ENCODE measurements at regions not wholly inside any gene's neighbourhood (a gene's known extent, or its start where the extent isn't known, plus 50 kb on each side); places are given as distances from the start of the nearest gene placed in this dataset.

DNA sequence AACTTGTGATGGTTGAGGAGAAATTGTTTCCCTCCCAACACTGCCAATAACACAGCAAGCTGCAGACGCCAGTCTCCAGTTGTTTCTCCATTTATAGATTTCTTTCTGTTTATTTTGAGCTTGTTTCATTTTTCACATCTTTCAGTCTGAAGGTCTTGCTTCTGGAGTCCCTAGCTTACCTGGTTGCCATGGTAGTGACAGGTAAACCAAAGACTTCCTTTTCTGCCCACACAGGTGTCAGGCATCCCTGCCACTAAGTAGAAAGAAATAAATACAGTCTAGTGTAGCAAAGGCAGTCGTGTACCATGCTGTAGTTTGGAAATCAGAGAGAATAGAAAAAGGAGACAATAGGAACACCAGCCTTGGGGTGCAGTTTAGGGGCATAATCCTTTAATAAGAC is 82.8 kb downstream of the MARCHF4 start:
- DNase-seq = no peak
- TF ChIP-seq, protein P1, sequence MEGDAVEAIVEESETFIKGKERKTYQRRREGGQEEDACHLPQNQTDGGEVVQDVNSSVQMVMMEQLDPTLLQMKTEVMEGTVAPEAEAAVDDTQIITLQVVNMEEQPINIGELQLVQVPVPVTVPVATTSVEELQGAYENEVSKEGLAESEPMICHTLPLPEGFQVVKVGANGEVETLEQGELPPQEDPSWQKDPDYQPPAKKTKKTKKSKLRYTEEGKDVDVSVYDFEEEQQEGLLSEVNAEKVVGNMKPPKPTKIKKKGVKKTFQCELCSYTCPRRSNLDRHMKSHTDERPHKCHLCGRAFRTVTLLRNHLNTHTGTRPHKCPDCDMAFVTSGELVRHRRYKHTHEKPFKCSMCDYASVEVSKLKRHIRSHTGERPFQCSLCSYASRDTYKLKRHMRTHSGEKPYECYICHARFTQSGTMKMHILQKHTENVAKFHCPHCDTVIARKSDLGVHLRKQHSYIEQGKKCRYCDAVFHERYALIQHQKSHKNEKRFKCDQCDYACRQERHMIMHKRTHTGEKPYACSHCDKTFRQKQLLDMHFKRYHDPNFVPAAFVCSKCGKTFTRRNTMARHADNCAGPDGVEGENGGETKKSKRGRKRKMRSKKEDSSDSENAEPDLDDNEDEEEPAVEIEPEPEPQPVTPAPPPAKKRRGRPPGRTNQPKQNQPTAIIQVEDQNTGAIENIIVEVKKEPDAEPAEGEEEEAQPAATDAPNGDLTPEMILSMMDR (IDR thresholded peaks at IDR 0.05) = no peak
- no peak for ATAC-seq
- Histone ChIP-seq H3K27ac (no peak overlapping the region), H3K4me3 (no peak overlapping the region), H3K27me3 (no peaks in the 10 kb centered on the region), H3K36me3 (no peaks in the 10 kb centered on the region), H3K4me1 (no peaks in the 10 kb centered on the region), H3K9me3 (no peaks in the 10 kb centered on the region)
- intact Hi-C loops (cut with DNase I) = no loop called here

DNA sequence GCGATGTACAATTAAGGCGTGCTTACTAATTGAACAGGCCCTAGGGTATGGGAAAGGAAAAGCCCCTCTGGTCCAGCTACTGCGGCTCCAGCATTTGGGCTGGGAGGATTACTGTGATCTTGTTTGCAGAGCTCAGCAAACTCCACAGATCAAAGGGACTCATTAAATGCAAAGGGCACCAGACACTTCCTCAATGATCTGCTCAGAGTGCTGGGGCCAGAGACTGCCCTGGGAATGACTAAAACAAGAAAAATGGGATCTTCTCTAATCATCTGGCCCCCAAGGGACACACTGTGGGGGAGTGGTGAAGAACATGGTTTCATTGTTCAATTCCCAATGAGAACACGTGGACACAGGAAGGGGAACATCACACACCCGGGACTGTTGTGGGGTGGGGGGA is 85.0 kb downstream of the MARCHF4 start:
- TF ChIP-seq, protein P1 (IDR thresholded peaks at IDR 0.05) = no peak
- Histone ChIP-seq H3K9me3 (no peaks in the 10 kb centered on the region), H3K27ac (no peak overlapping the region), H3K4me1 (no peaks in the 10 kb centered on the region), H3K4me3 (no peak overlapping the region), H3K27me3 (no peaks in the 10 kb centered on the region), H3K36me3 (no peaks in the 10 kb centered on the region)
- ATAC-seq (no peak), DNase-seq (no peak)
- intact Hi-C loops (cut with DNase I) = no loop called here

DNA sequence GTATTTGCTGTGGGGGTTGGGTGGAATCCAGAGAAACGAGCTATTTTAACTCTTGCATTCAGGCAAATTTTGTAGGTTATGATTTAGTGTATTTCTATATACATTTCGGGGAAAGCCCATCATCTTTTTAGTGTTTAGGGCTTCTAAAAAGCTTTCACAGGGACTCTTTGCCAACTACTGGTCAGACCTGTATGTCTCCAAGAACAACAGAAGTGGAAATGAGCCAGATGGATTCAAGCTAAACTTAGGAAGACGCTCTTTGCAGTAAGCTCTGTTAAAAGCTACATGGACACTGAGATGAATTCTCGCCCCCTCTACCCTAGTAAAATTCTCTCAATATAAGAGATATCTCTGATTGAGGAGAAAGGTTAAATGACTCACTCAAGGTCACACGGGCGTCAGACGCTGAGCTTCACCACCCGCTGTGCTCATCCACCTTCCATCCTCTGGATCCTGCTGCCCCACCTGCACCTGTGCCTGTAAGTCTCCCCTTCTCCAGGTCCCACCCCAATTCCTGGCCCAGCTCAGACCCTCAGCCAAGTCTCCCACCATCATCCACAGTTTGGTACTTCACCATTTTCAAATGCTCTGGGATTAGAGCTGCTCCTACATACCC is 85.6 kb downstream of the MARCHF4 start:
- H3K4me1 ChIP-seq = no peaks in the 10 kb centered on the region
- DNase-seq = no peak
- no peak for ATAC-seq
- no peaks in the 10 kb centered on the region for H3K36me3 ChIP-seq
- no peak overlapping the region for H3K4me3 ChIP-seq
- TF ChIP-seq, protein P1 (IDR thresholded peaks at IDR 0.05) = no peak
- intact Hi-C loops (cut with DNase I) = no loop called here
- no peak overlapping the region for H3K27ac ChIP-seq
- no peaks in the 10 kb centered on the region for H3K27me3 ChIP-seq
- H3K9me3 ChIP-seq = no peaks in the 10 kb centered on the region

DNA sequence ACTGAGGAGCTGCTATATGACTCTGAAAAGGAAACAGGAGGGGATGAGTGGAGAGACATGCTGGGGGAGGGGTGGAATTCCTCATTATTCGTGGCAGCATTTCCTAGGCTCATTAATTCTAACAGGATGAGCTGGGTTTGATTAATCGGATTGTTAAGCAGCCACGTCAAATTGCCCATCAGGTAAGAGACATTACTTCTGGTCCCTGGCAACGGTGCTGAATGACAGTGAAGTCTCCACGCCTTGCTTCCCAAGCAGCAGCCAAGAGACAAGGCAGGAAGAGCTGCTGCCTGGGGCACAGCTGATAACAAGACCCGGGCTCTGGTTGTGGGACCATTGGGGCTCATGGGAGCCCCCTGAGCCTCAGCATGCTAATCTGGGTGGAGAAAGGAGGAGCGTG is 86.6 kb downstream of the MARCHF4 start:
- H3K4me3 ChIP-seq = no peak overlapping the region
- no peaks in the 10 kb centered on the region for H3K9me3 ChIP-seq
- intact Hi-C loops (cut with DNase I) = no loop called here
- ATAC-seq (no peak), DNase-seq (no peak)
- no peak overlapping the region for H3K27ac ChIP-seq
- H3K4me1 ChIP-seq = no peaks in the 10 kb centered on the region
- TF ChIP-seq, protein P1 (IDR thresholded peaks at IDR 0.05) = no peak
- no peaks in the 10 kb centered on the region for H3K27me3 ChIP-seq
- H3K36me3 ChIP-seq = no peaks in the 10 kb centered on the region

DNA sequence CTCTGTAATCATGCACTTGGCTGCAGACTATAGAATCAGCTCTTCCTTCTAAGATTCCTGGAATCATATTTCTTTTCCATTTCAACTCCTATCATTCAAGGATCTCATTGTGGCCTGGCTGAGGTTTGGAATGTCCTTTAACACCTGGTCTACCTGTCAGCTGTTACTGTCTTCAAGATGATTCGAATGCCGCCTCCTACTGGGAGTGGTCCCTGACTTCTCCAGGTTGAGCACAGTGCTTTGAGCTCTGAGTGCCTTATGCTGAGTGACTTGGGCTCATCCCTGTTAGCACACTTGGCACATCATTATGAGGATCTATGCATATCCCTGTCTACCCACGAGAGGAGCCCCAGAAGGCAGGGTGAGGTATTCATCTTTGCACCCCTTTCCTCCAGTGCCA is 87.6 kb downstream of the MARCHF4 start:
- no peaks in the 10 kb centered on the region for H3K4me1 ChIP-seq
- H3K36me3 ChIP-seq = no peaks in the 10 kb centered on the region
- H3K27ac ChIP-seq = no peak overlapping the region
- ATAC-seq (no peak), DNase-seq (no peak)
- intact Hi-C loops (cut with DNase I) = no loop called here
- TF ChIP-seq, protein P1 (IDR thresholded peaks at IDR 0.05) = no peak
- H3K27me3 ChIP-seq = no peaks in the 10 kb centered on the region
- H3K9me3 ChIP-seq = no peaks in the 10 kb centered on the region
- H3K4me3 ChIP-seq = no peak overlapping the region

All from left lung (tissue), 4 donors.